D341Med (cell line): ENCODE measurements at regions not wholly inside any gene's neighbourhood (a gene's known extent, or its start where the extent isn't known, plus 50 kb on each side); places are given as distances from the start of the nearest gene placed in this dataset.
"Not testable (repeated sequence)": the region's sequence is repeated elsewhere in the genome, so short reads cannot be mapped to it uniquely, and the experiment has no call there.

Experiments
- DNase-seq: peaks from one replicate; pipeline ENCODE4 v3.0.0; 2012; ENCODE audit warnings: low spot score

GRCh38 chr6:165791876-165792437 lies 128.9 kb upstream of the PDE10A start:
- DNase-seq: no peak

GRCh38 chr6:165791306-165791705 lies 128.3 kb upstream of the PDE10A start:
- no peak for DNase-seq

- DNase-seq: no peak
Observed at GRCh38 chr6:165782812-165783211, 119.8 kb upstream of the PDE10A start.

- DNase-seq: no peak
Observed at GRCh38 chr6:165782134-165782533, 119.1 kb upstream of the PDE10A start.

DNA sequence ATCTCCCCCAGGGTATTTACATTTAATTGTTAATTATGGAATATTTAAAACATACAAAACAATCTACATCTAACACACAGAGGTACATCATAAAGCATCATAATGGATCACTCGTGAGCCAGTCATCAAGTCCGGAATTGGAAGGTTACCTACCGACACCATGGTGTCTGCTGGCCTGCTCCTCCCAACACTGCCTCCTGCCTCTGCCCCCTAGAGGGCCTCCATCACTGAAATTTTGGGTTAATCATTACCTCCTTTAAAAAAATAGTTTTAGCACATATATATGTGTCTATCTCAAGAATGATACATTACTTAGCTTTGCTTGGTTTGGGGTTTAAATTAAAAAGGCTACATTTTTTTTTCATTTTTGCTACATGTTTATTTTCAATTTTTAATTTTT lies 114.6 kb upstream of the PDE10A start:
- no peak for DNase-seq

- DNase-seq: no peak
Observed at GRCh38 chr6:165776691-165777090, 113.7 kb upstream of the PDE10A start.

DNA sequence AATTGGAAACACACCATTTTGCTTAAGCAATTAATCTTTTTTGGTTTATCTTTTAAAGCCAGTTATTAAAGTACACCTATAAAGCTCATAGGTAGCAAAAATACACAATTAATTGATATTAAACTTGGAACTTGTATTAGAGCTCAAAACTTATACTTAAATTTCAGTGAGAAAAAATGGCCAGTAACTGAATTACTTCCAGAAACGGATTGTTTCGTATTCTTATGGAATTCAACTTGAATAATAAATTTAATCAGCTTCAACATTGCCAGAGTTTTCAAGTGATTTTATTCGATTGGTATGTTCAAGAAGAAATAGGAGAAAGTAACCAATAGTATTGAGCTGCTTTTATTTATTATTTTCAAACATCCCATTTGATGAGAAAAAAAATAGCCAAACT lies 112.7 kb upstream of the PDE10A start:
- DNase-seq: no peak

DNA sequence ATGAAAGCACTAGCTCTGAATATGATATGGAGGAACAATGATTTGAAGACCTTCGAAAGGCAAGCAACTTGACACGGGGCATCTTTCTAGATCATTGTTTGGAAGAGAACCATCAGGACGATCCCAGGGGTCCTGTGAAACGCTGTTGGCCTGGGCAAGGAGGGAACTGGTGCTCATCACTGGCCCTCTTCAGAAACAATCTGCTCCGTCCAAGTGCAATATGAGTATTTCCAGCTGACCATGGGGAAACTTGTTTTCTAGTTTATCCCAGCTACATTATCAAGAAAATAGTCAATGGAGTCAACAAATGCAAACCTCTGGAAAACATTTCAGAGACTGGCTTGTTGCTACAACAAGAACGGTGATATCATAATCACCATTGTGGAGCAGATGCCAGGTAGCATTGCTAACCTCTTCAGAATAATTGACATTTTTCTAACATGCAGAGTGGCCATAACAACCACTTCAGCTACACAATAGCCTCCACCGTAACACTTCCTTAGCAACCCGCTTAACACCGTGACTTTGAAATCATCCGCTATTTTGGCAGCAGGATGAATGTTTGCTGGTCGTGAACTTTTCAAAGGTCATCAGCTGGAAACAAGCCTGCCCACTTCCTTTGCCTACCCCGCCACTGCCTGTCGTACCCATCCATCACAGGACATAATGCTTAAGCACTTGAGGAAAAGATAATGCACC lies 112.0 kb upstream of the PDE10A start:
- DNase-seq: no peak

DNA sequence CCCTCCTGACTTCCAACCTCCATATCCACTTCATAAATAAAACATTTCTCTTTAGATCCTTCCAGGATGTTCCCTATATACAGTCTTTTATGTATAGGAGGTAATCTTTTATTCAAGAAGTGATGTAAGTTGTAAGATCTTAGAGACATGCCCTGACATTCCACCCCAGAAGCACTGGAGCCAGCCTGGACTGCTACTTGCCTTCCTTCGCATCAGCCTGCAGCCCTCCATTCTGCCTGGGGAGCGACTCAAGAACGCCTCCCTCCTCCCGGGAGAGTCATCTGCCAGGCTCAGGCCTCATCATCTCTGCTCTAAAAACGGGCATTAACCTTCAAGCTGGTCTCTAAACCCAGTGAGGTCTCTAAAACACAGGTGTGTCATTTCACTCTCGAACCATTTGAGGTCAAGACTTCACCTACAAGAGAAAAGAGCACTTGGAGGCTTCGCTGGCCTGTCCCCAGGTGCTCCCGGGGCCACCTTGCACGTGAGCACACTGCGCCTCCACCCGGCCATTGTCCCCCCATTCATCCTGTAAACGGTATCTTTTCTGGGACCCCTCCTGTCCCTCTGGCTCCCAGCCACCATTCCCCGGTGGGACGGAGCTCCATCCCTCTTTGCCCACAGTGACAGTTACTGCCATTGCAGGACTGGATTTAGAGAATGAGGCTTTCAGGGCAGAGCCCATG lies 107.5 kb upstream of the PDE10A start:
- no peak for DNase-seq

GRCh38 chr6:165769884-165770283 lies 106.8 kb upstream of the PDE10A start:
- DNase-seq: no peak

DNA sequence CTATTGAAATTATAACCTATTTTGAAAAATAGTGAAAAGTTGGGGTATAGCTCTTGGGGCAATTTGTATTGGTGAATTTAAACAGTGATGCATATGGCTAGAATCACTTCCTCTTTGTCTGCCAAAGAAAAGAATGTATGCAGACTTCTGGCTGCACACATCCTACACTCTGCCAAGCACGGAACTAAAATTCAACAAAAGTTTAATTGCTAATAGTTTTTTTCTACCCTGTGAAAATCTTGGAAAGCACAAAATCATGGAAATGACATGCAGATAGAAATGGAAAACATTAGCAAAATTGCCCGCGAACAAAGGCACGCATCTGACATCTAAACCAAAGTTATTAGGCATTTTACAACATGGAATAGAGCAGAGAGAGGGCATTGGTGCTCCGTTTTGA lies 106.4 kb upstream of the PDE10A start:
- no peak for DNase-seq

GRCh38 chr6:165768961-165769360 lies 105.9 kb upstream of the PDE10A start:
- DNase-seq: no peak

- no peak for DNase-seq
Observed at GRCh38 chr6:165767228-165767627, 104.2 kb upstream of the PDE10A start.

GRCh38 chr6:165766457-165766856 lies 103.4 kb upstream of the PDE10A start:
- DNase-seq: no peak

DNA sequence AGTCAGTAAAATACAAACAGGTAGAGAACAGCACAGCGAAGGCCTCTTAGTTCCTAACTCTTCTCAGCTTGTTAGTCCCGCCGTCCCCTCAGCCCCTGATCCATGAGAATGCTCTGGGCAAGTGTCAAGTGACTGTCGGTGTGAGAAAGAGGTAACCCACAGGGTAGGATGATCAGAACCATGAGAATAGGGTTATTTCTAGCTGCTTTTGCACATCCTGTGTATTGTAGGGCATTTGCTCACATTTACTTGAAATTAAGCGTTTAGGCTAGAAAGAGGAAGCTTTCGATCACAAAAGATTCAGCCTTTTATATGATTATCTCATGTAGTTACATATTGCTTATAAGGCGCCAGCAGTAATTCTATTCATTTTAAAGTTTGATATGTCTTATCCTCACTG lies 103.0 kb upstream of the PDE10A start:
- no peak for DNase-seq

DNA sequence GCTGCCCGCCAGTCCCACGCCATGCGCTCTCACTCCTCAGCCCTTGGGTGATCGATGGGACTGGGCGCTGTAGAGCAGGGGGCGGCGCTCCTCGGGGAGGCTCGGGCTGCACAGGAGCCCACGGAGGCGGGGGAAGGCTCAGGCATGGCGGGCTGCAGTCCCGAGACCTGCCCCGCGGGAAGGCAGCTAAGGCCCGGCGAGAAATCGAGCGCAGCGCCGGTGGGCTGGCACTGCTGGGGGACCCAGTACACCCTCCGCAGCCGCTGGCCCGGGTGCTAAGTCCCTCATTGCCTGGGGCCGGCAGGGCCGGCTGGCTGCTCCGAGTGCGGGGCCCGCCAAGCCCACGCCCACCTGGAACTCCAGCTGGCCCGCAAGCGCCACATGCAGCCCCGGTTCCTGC lies 102.2 kb upstream of the PDE10A start:
- DNase-seq: not testable (repeated sequence)

GRCh38 chr6:165762876-165763275 lies 99.8 kb upstream of the PDE10A start:
- no peak for DNase-seq

GRCh38 chr6:165762125-165762524 lies 99.1 kb upstream of the PDE10A start:
- no peak for DNase-seq

- DNase-seq: no peak
Observed at GRCh38 chr6:165760803-165761185, 97.8 kb upstream of the PDE10A start.

DNA sequence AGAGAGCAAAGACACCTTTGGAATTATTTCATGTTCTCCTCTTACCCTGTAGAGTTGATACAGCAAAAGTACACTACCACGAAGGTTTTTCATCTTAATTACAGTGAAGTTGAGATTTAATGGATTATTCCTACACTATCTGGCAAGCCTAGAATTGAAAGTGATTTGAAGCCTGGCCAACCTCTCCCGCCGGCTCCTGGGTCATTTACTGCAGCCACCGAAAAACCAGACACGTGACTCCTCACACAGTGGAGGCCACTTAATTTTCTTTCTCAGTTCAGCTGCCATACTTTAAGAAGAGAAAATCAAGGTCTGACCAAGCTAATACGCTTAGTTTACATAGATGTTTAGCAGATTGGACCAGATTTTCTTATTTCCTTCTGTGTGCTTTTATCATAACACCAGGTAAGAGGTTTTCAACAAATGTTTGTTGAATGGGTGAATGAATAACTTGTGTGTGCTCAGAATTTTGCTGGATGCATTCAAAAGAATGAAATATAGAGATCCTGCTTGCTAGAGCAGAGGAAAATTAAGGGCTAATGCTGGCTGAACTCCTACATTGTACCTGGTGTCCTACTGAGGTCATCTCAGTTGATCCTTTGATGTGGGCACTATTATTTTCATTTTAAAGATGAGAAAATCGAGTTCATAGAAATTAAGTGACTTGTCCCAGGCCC lies 97.2 kb upstream of the PDE10A start:
- DNase-seq: no peak

- no peak for DNase-seq
Observed at GRCh38 chr6:165758441-165758840, 95.4 kb upstream of the PDE10A start.

GRCh38 chr6:165755583-165755982 lies 92.5 kb upstream of the PDE10A start:
- no peak for DNase-seq

- no peak for DNase-seq
Observed at GRCh38 chr6:165753506-165753905, 90.5 kb upstream of the PDE10A start.
